Fibroblast of mammary gland (primary cell): ENCODE measurements at regions not wholly inside any gene's neighbourhood (a gene's known extent, or its start where the extent isn't known, plus 50 kb on each side); places are given as distances from the start of the nearest gene placed in this dataset.
"Not testable (repeated sequence)": the region's sequence is repeated elsewhere in the genome, so short reads cannot be mapped to it uniquely, and the experiment has no call there.

Source experiments
- DNase-seq: peaks from one replicate; pipeline ENCODE4 v3.0.0-alpha.2; 2010; ENCODE audit warnings: low read depth
- H3K4me3 ChIP-seq: 2 replicates; pipeline ENCODE4 v1.5.1; 2011; ENCODE audit warnings: low read depth, mild to moderate bottlenecking, low read length, moderate library complexity; ENCODE audit not compliant: control insufficient read depth
- CTCF ChIP-seq: conservative IDR thresholded peaks from 2 replicates; pipeline ENCODE4 v1.5.1; 2011; ENCODE audit warnings: low read depth, low read length, inconsistent platforms; ENCODE audit not compliant: control insufficient read depth, insufficient read depth

- TF ChIP-seq CTCF, result no peak
- peak; percentile 90 for DNase-seq
- H3K4me3 ChIP-seq, result no peak overlapping the region
These were observed 180.7 kb upstream of the SLC38A2 start for GRCh38 chr12:46553266-46553665.

GRCh38 chr12:46550266-46550879 is 177.8 kb upstream of the SLC38A2 start:
- TF ChIP-seq CTCF, result no peak
- DNase-seq, result no peak
- H3K4me3 ChIP-seq, result no peak overlapping the region

- DNase-seq, result peak; percentile 92
- H3K4me3 ChIP-seq, result no peak overlapping the region
- TF ChIP-seq CTCF, result no peak
These were observed 177.1 kb upstream of the SLC38A2 start for GRCh38 chr12:46549527-46550265.

GRCh38 chr12:46548605-46549071 is 176.1 kb upstream of the SLC38A2 start:
- H3K4me3 ChIP-seq, result no peak overlapping the region
- no peak for TF ChIP-seq CTCF
- DNase-seq, result peak; percentile 63

- H3K4me3 ChIP-seq, result no peak overlapping the region
- peak; percentile 49 for DNase-seq
- TF ChIP-seq CTCF, result no peak
These were observed 175.1 kb upstream of the SLC38A2 start for GRCh38 chr12:46547421-46548354.

- no peak overlapping the region for H3K4me3 ChIP-seq
- peak; percentile 72 for DNase-seq
- no peak for TF ChIP-seq CTCF
These were observed 174.2 kb upstream of the SLC38A2 start for GRCh38 chr12:46546634-46547273.

- H3K4me3 ChIP-seq, DNase-seq: not testable (repeated sequence)
These were observed 170.8 kb upstream of the SLC38A2 start for GRCh38 chr12:46543378-46543795.
